ENCODE measurements at regions not wholly inside any gene's neighbourhood (a gene's known extent, or its start where the extent isn't known, plus 50 kb on each side); places are given as distances from the start of the nearest gene placed in this dataset.

DNA sequence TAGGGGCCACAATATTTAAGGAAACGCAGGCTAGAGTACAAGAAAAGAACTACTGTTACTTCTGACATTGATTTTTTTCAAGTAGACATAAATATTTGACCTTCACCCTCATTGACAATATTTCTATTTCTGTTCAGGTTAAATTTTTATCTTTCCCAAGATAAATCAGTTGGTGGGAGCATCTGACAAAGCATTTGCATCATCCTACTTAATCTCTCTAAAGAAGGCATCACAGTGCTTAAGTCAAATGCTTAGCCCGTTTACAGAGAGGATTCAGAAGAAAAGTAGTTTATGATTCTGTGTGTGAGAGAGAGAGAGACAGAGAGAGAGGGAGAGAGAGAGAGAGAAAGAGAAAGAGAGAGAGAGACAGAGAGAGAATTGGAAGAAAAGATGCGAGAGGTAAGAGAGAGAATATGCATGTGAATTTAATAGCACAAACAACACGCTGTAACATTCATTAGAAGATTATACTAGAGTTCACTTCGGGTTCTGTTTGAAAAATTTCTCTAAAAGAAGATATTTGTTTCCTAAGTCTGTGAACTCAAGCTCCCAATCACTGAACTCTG, 1093.3 kb upstream of the CDH6 start:
- no peak for DNase-seq (ENCODE audit: low read depth)
- H3K27me3 ChIP-seq (ENCODE audit: control insufficient read depth, insufficient read depth, low read length) = no peaks in the 10 kb centered on the region
- H3K4me3 ChIP-seq (ENCODE audit: low read depth, low read length) = no peak overlapping the region
- FAIRE-seq = no peak
- TF ChIP-seq, protein P1, sequence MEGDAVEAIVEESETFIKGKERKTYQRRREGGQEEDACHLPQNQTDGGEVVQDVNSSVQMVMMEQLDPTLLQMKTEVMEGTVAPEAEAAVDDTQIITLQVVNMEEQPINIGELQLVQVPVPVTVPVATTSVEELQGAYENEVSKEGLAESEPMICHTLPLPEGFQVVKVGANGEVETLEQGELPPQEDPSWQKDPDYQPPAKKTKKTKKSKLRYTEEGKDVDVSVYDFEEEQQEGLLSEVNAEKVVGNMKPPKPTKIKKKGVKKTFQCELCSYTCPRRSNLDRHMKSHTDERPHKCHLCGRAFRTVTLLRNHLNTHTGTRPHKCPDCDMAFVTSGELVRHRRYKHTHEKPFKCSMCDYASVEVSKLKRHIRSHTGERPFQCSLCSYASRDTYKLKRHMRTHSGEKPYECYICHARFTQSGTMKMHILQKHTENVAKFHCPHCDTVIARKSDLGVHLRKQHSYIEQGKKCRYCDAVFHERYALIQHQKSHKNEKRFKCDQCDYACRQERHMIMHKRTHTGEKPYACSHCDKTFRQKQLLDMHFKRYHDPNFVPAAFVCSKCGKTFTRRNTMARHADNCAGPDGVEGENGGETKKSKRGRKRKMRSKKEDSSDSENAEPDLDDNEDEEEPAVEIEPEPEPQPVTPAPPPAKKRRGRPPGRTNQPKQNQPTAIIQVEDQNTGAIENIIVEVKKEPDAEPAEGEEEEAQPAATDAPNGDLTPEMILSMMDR (IDR thresholded peaks at IDR 0.05; ENCODE audit: insufficient read depth, low read length, severe bottlenecking) = no peak
- H3K36me3 ChIP-seq (ENCODE audit: control insufficient read depth, insufficient read depth, low read length) = no peaks in the 10 kb centered on the region

DNA sequence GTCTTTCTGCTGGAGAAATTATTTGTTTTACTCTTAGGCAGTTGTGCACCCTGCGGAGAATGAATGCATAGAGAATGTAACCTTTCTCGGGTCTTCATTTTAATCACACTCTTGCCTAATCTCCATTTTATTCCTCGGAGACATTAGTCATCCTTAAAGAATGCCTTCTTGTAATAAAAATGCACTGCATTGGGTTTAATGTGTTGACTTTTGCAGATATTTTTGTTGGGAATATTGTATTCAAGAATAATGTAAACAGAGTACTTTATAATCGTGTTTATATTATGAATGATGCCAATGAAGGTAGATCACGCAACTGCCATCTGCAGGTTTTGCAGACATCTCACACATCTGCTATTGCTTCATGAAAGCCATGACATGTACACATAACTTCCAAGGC, 1093.9 kb upstream of the CDH6 start:
- no peak for DNase-seq (ENCODE audit: low read depth)
- Histone ChIP-seq H3K4me3 (ENCODE audit: low read depth, low read length) (no peak overlapping the region), H3K27me3 (ENCODE audit: control insufficient read depth, insufficient read depth, low read length) (no peaks in the 10 kb centered on the region), H3K36me3 (ENCODE audit: control insufficient read depth, insufficient read depth, low read length) (no peaks in the 10 kb centered on the region)
- TF ChIP-seq, protein P1 (IDR thresholded peaks at IDR 0.05; ENCODE audit: insufficient read depth, low read length, severe bottlenecking) = no peak
- FAIRE-seq = no peak

DNA sequence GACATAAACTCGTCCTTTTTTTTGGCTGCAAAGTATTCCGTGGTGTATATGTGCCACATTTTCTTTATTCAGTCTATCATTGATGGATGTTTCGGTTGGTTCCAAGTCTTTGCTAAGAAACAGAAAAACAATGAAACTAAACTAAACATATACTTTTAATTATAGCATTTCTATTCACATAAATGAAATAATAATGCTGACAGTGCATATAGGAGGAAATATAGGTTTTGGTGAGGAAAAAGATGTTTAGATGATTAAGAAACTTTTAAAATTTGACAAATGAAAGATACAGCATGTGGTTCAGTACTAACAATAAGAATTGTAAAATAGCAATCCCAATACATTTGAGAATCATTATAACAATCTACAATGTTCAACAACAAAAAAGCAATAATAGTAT, 1094.5 kb upstream of the CDH6 start:
- Histone ChIP-seq H3K27me3 (ENCODE audit: control insufficient read depth, insufficient read depth, low read length) (no peaks in the 10 kb centered on the region), H3K4me3 (ENCODE audit: low read depth, low read length) (no peak overlapping the region), H3K36me3 (ENCODE audit: control insufficient read depth, insufficient read depth, low read length) (no peaks in the 10 kb centered on the region)
- no peak for DNase-seq (ENCODE audit: low read depth)
- TF ChIP-seq, protein P1 (IDR thresholded peaks at IDR 0.05; ENCODE audit: insufficient read depth, low read length, severe bottlenecking) = no peak
- FAIRE-seq = no peak

DNA sequence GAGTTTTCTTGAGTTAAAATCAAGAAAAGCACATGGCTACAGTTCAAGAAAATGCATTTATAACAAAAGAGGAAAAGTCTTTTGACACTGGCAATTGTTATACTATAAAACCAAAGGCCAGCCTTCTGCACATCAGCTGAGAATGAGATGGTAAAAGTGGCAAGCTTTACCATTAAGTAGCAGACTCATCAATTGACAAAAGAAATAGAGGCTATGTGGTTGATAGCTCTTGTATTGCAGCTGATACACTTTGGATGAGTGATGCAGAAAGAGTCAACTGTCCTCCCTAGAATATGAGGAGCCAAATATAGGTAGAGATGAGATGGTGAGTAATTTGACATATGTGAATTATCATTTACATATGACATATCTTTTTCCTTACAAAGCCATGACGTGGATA, 1100.9 kb upstream of the CDH6 start:
- no peak for DNase-seq (ENCODE audit: low read depth)
- Histone ChIP-seq H3K36me3 (ENCODE audit: control insufficient read depth, insufficient read depth, low read length) (no peaks in the 10 kb centered on the region), H3K27me3 (ENCODE audit: control insufficient read depth, insufficient read depth, low read length) (no peaks in the 10 kb centered on the region), H3K4me3 (ENCODE audit: low read depth, low read length) (no peak overlapping the region)
- TF ChIP-seq, protein P1 (IDR thresholded peaks at IDR 0.05; ENCODE audit: insufficient read depth, low read length, severe bottlenecking) = no peak
- FAIRE-seq = no peak

DNA sequence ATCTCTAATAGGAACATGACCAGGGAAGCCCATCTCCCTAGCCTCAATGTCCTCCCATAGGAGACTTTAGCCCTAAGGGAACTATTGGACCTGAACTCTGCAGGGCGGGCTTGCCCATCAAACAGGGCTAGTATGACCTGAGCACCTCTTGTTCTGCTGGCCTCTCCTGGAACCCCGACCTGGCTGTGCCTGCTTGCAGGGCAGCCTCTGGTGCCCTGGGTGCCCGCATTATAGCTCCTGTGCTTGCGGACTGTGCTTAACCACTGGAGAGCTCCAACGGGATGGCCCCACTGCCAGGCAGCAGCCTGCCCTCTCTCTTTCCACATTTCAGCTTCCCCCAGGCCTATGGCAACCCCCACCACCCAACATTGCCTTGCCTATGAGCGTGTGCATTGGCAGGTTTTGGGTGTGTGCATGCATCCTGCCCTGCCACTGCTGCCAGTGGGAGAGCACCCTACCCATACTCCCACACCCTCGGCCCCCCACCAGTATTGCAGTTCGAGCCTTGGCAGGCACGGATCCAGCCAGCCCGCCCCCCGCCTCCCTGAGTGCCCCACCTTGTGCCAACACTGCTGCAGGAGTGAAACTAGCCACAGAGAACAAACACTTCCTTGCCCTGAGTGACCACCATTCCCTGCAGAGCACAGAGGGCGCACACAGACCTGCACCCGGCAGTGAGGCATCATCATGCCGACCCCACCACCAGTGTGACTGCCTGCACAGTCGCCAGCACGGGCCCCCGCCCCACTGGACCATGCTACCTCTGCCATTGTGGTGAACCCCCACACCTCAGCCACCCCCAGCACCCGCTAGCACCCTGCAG, 1123.8 kb upstream of the CDH6 start:
- H3K4me3 ChIP-seq (ENCODE audit: low read depth, low read length) = no peak overlapping the region
- TF ChIP-seq, protein P1 (IDR thresholded peaks at IDR 0.05; ENCODE audit: insufficient read depth, low read length, severe bottlenecking) = no peak
- DNase-seq (ENCODE audit: low read depth) (no peak), FAIRE-seq (no peak)
- no peaks in the 10 kb centered on the region for H3K36me3 ChIP-seq (ENCODE audit: control insufficient read depth, insufficient read depth, low read length)
- no peaks in the 10 kb centered on the region for H3K27me3 ChIP-seq (ENCODE audit: control insufficient read depth, insufficient read depth, low read length)
